Amniotic stem cell (primary cell): ENCODE measurements at regions not wholly inside any gene's neighbourhood (a gene's known extent, or its start where the extent isn't known, plus 50 kb on each side); places are given as distances from the start of the nearest gene placed in this dataset.
"Not testable (repeated sequence)": the region's sequence is repeated elsewhere in the genome, so short reads cannot be mapped to it uniquely, and the experiment has no call there.

Source experiments
- DNase-seq: peaks from one replicate; lab custom pipeline; 2025; lab: John Stamatoyannopoulos, UW

DNA sequence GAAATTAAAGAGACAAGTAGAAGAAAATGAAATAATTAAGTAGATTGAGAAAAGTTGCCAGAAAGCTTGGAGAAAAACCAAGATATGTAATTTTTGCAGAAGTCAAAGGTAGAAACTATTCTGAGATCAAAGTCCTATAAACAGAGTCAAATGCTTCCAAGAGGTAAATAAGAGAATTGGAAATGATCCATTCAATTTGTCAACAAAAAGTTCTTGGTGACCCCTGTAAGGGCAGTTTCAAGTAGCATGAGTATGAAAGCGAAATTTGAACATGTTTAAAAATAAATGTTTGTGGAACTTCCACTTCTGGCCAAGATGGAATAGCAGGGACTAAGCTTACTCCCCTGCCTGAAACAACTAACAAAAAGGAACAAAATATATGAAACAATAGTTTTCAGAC is 562.0 kb downstream of the SMARCA1 start:
- DNase-seq, result no peak

- not testable (repeated sequence) for DNase-seq
Observed at GRCh38 chrX:128954697-128955096, 568.6 kb downstream of the SMARCA1 start.

DNA sequence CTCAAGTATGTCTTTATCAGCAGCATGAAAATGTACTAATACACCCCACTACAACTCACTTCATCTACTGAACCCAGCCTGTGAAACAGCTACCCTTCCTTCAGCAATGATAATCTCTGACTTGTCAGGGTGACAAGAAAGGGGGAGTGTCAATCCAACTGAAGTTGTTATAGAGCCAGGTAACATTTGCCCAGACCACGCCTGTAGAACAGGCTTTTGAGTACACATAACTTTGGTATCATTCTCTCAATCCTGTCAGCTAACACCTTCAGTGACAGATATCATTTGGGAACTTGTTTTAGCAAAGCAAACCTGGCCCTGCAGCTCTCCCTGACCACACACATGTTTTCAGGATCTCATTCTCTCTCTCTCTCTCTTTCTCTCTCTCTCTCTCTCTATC is 592.2 kb downstream of the SMARCA1 start:
- no peak for DNase-seq

- no peak for DNase-seq
Observed at GRCh38 chrX:128929271-128930057, 593.8 kb downstream of the SMARCA1 start.

DNA sequence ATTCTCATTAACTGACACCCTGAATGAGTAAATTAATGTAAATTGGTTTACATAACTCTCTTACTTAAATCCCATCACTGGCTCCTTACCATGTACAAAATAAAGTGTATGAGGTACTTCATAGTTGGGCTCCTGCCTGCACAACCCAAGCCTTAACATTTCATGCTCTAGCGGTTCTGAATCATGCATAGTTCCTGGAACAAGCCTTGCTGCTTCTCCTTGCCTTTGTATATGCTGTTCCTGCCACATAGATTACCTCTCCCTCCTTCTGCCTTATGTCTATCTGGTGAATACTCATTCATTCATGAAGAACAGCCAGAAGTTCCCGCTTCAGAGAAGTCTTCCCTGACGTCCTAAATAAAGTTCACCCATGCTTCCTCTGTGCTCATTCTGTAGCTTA is 594.7 kb downstream of the SMARCA1 start:
- DNase-seq, result no peak

GRCh38 chrX:128927363-128927762 is 595.9 kb downstream of the SMARCA1 start:
- DNase-seq, result no peak

DNA sequence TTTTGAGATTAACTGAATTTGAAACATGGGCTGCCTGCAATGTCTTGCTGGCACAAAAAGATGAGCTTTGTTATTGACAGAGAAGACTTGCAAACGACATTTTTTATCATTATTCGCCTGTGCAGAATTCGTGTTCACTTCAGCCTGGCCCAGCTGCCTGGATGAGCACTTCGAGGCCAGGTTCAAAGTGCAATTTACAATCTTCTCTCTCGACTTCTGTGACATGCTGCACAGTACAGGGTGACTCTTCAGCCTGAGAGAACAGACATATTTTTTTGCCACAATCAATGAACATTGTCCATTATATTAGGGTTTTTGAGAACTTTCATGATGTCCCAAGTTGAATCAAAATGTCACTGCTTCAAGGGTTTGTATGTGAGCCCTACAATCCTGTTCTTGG is 616.5 kb downstream of the SMARCA1 start:
- DNase-seq, result no peak

- no peak for DNase-seq
Observed at GRCh38 chrX:128901018-128901417, 622.3 kb downstream of the SMARCA1 start.

DNA sequence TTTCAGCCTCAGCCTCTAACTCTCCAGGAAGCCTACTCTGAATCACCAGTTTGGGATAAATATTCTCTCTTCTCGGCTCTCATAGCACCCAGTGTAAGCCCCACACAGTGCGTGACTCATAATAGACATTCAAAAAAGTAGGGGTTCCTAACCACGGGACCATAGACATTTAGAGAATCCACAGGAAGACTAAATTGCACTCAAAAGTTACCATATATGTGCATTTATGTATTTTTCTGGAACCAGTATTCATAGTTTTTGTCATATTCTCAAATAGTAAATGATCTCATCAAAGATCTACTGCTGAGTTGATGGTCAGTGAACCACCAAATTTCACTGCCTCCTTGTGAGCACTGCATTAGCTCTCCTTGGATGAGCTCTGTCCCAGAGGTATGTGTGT is 625.7 kb downstream of the SMARCA1 start:
- DNase-seq, result no peak

GRCh38 chrX:128891554-128891953 is 631.7 kb downstream of the SMARCA1 start:
- no peak for DNase-seq

GRCh38 chrX:128884430-128884829 is 638.9 kb downstream of the SMARCA1 start:
- DNase-seq, result no peak

DNA sequence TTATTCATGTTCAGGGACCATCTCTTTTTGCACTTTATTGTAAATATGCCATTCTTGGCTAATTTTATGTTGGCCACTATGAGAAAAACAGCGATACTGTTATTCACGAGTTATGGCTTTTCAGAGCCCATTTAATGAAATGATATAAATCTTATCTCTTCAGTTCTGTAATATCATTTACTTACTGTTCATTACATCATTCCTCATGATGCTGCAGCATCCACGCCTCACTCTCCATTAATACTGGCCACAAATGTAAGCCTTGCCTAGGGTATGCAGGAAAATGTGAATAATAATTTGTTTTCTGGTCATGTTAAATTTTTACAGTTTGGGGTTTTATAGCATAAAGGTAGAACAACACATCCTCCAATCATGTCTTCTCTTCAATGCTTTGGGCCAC is 639.6 kb downstream of the SMARCA1 start:
- DNase-seq, result no peak

DNA sequence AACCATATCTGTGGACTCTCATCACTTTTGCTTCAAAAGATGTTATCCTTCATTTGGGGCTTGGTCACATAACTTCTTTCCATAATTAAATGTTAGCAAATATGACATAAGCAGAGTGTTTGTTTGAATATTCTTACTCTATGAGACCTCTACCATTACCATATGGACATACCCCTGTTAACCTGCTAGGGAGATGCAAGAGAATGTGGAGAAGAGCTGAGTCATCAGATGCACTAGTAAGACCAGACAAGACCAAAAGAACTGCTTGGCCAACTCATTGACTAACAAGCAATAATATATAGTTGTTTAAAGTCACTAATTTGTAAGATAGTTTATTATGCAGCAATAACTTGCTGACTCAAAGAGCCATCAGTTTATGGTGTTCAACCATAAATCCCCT is 652.9 kb downstream of the SMARCA1 start:
- DNase-seq, result no peak

GRCh38 chrX:128862557-128862956 is 660.7 kb downstream of the SMARCA1 start:
- no peak for DNase-seq

GRCh38 chrX:128848374-128848773 is 674.9 kb downstream of the SMARCA1 start:
- no peak for DNase-seq

DNA sequence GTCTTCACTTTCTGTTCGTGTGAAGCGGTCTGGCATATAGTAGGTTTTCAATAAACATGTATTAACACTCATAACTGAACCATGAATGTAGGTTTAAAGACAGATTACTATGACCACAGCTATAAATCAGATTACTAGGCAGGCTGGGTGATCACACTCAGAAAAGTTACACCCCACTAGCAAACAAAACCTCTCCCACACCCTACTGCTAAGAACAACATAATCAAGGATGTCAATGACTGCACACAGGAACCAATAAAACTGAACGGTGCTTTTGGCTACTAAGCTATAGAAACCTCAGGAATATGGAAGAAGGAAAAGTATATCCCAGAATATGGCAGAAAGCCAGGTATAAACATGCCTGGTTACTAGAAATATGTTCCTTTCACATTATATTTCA is 676.9 kb downstream of the SMARCA1 start:
- no peak for DNase-seq

- DNase-seq, result no peak
Observed at GRCh38 chrX:128818690-128819089, 704.6 kb downstream of the SMARCA1 start.

DNA sequence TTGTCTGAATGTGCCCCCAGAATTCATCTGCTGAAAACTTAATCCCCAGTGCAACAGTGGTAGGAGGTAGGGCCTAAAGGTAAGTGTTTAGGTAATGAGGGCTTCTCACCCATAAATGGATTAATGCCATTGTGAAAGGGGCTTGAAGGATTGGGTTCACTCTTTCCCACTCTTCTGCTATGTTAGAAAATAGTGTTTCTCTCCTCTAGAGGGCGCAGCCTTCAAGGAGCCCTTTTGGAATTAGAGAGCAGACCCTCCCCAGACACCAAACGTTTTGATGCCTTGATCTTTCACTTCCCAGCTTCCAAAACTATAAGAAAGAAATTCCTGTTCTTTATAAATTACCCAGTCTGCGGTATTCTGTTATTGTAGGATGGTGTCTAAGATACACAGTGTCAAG is 706.4 kb downstream of the SMARCA1 start:
- no peak for DNase-seq

- DNase-seq, result no peak
Observed at GRCh38 chrX:128807367-128807766, 715.9 kb downstream of the SMARCA1 start.

DNA sequence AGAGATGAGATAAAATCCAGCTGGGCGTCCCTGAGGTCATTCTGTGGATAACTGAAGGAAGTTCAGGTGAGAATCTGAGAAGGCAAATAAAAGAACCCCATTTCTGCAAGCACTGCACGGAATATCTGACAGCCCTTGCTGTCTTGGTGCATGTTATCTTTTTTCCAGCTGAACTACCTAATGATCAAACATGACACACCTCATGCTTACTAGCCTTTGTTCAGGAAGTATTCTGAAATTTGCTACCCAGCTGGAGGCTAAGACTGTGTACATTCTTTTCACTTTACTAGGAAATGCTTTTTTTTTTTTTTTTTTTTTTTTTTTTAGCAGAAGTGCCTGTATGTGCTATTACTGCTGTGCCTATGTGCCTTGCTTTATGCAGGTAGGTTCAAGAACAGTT is 718.1 kb downstream of the SMARCA1 start:
- no peak for DNase-seq

- DNase-seq, result no peak
Observed at GRCh38 chrX:128804828-128805227, 718.5 kb downstream of the SMARCA1 start.

DNA sequence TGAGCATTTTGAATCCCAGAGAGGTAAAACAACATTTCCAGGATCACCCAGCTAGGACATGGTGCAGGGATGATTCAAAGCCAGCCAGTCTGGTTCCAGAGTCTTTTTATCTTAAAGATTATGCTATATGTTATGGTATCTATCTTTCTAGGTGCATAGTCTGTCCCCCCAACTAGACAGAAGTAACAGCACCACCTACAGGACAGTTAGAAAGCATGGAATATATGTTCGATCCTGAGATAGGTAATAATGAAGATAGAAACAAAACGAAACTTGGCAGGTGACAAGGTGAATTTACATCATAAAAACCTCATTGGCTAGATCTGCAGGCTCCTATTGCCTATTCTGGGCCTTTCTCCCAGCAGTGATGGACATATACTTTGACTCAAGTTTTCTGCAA is 723.2 kb downstream of the SMARCA1 start:
- no peak for DNase-seq

DNA sequence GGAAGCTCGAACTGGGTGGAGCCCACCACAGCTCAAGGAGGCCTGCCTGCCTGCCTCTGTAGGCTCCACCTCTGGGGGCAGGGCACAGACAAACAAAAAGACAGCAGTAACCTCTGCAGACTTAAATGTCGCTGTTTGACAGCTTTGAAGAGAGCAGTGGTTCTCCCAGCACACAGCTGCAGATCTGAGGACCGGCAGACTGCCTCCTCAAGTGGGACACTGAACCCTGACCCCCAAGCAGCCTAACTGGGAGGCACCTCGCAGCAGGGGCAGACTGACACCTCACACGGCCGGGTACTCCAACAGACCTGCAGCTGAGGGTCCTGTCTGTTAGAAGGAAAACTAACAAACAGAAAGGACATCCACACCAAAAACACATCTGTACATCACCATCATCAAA is 730.9 kb upstream of the ACTRT1 start:
- not testable (repeated sequence) for DNase-seq

GRCh38 chrX:128781506-128781905 is 729.3 kb upstream of the ACTRT1 start:
- no peak for DNase-seq
